ENCODE measurements at regions not wholly inside any gene's neighbourhood (a gene's known extent, or its start where the extent isn't known, plus 50 kb on each side); places are given as distances from the start of the nearest gene placed in this dataset.

- intact Hi-C loops (cut with DNase I) = no loop called here
Observed at GRCh38 chr16:65684230-65684629, 562.4 kb upstream of the CDH11 start.

GRCh38 chr16:65681406-65681805 is 559.5 kb upstream of the CDH11 start:
- WGBS = 87% methylated on average over 4 of the region's 4 CpGs
- no peak for DNase-seq (ENCODE audit: extremely low spot score)
- Histone ChIP-seq H3K4me3 (no peak overlapping the region), H3K4me1 (no peaks in the 10 kb centered on the region), H3K27me3 (no peaks in the 10 kb centered on the region), H3K9me3 (peaks cover 0 to 15% (median 0%) of the 10 kb centered on the region in 4 donors), H3K36me3 (no peaks in the 10 kb centered on the region), H3K27ac (replicated peaks in 1 of 4) (no peak overlapping the region)
- no peak for TF ChIP-seq CTCF (IDR thresholded peaks at IDR 0.05)
- no peak for TF ChIP-seq POLR2A (IDR thresholded peaks at IDR 0.05; ENCODE audit: low read depth)
- no peak for TF ChIP-seq EP300 (IDR thresholded peaks at IDR 0.05)
- no peak for TF ChIP-seq POLR2AphosphoS5 (IDR thresholded peaks at IDR 0.05)
- intact Hi-C loops (cut with DNase I) = no loop called here

More at GRCh38 chr16:65684230-65684629, 562.4 kb upstream of the CDH11 start:
- no peak for TF ChIP-seq CTCF (IDR thresholded peaks at IDR 0.05)
- no peak for TF ChIP-seq EP300 (IDR thresholded peaks at IDR 0.05)
- TF ChIP-seq POLR2A (IDR thresholded peaks at IDR 0.05; ENCODE audit: low read depth) = no peak
- no peak for TF ChIP-seq POLR2AphosphoS5 (IDR thresholded peaks at IDR 0.05)
- H3K9me3 ChIP-seq = peaks cover 0 to 15% (median 0%) of the 10 kb centered on the region in 4 donors
- H3K4me3 ChIP-seq = no peak overlapping the region
- H3K27me3 ChIP-seq = no peaks in the 10 kb centered on the region
- no peaks in the 10 kb centered on the region for H3K4me1 ChIP-seq
- DNase-seq (ENCODE audit: extremely low spot score) = no peak
- H3K36me3 ChIP-seq = no peaks in the 10 kb centered on the region
- H3K27ac ChIP-seq (replicated peaks in 1 of 4) = no peak overlapping the region

GRCh38 chr16:65679785-65680184 is 557.9 kb upstream of the CDH11 start:
- H3K27me3 ChIP-seq = no peaks in the 10 kb centered on the region
- TF ChIP-seq POLR2AphosphoS5 (IDR thresholded peaks at IDR 0.05) (no peak), POLR2A (IDR thresholded peaks at IDR 0.05; ENCODE audit: low read depth) (no peak), EP300 (IDR thresholded peaks at IDR 0.05) (no peak), CTCF (IDR thresholded peaks at IDR 0.05) (no peak)
- H3K36me3 ChIP-seq = no peaks in the 10 kb centered on the region
- no peak overlapping the region for H3K27ac ChIP-seq (replicated peaks in 1 of 4)
- intact Hi-C loops (cut with DNase I) = no loop called here
- no peak overlapping the region for H3K4me3 ChIP-seq
- DNase-seq (ENCODE audit: extremely low spot score) = no peak
- peaks cover 0 to 15% (median 0%) of the 10 kb centered on the region in 4 donors for H3K9me3 ChIP-seq
- peaks cover 0 to under 1% (median 0%) of the 10 kb centered on the region in 4 donors for H3K4me1 ChIP-seq
- WGBS = 93% methylated on average over 5 of the region's 5 CpGs

- TF ChIP-seq POLR2AphosphoS5 (IDR thresholded peaks at IDR 0.05) (no peak), CTCF (IDR thresholded peaks at IDR 0.05) (no peak), EP300 (IDR thresholded peaks at IDR 0.05) (no peak), POLR2A (IDR thresholded peaks at IDR 0.05; ENCODE audit: low read depth) (no peak)
- H3K4me3 ChIP-seq = no peak overlapping the region
- H3K9me3 ChIP-seq = peaks cover 0 to 9% (median 4%) of the 10 kb centered on the region in 4 donors
- 38% methylated on average over 1 of the region's 1 CpG for WGBS
- no peak overlapping the region for H3K27ac ChIP-seq (replicated peaks in 1 of 4)
- no peaks in the 10 kb centered on the region for H3K36me3 ChIP-seq
- intact Hi-C loops (cut with DNase I) = no loop called here
- peaks cover 0 to 4% (median 0%) of the 10 kb centered on the region in 4 donors for H3K4me1 ChIP-seq
- no peaks in the 10 kb centered on the region for H3K27me3 ChIP-seq
- DNase-seq (ENCODE audit: extremely low spot score) = no peak
Observed at GRCh38 chr16:65675161-65675560, 553.3 kb upstream of the CDH11 start.

GRCh38 chr16:65672960-65673359 is 551.1 kb upstream of the CDH11 start:
- H3K27me3 ChIP-seq = no peaks in the 10 kb centered on the region
- peaks cover 0 to 9% (median 4%) of the 10 kb centered on the region in 4 donors for H3K9me3 ChIP-seq
- H3K4me3 ChIP-seq = no peak overlapping the region
- TF ChIP-seq CTCF (IDR thresholded peaks at IDR 0.05) (no peak), POLR2A (IDR thresholded peaks at IDR 0.05; ENCODE audit: low read depth) (no peak), EP300 (IDR thresholded peaks at IDR 0.05) (no peak), POLR2AphosphoS5 (IDR thresholded peaks at IDR 0.05) (no peak)
- intact Hi-C loops (cut with DNase I) = no loop called here
- H3K36me3 ChIP-seq = no peaks in the 10 kb centered on the region
- WGBS = 66% methylated on average over 3 of the region's 3 CpGs
- no peak overlapping the region for H3K27ac ChIP-seq (replicated peaks in 1 of 4)
- H3K4me1 ChIP-seq = peaks cover 0 to 4% (median 0%) of the 10 kb centered on the region in 4 donors
- DNase-seq (ENCODE audit: extremely low spot score) = no peak
